Loucy (cell line): ENCODE measurements at regions not wholly inside any gene's neighbourhood (a gene's known extent, or its start where the extent isn't known, plus 50 kb on each side); places are given as distances from the start of the nearest gene placed in this dataset.
"Not testable (repeated sequence)": the region's sequence is repeated elsewhere in the genome, so short reads cannot be mapped to it uniquely, and the experiment has no call there.

ENCODE experiments used
- H2AFZ ChIP-seq: fragments of 200-600 bp; sonication (generic); 2 replicates; pipeline ENCODE4 v1.6.0; 2016; ENCODE audit warnings: antibody characterized with exemption, mild to moderate bottlenecking, low read length, moderate library complexity
- H3F3A ChIP-seq: fragments of 200-600 bp; 2 replicates; pipeline ENCODE4 v1.6.0; 2016; ENCODE audit warnings: antibody characterized with exemption, low read depth, mild to moderate bottlenecking
- H3K27me3 ChIP-seq: fragments of 200-600 bp; sonication (generic); 2 replicates; pipeline ENCODE4 v1.6.1; 2014; ENCODE audit warnings: low read length, mild to moderate bottlenecking; ENCODE audit not compliant: insufficient read depth, poor library complexity, severe bottlenecking
- H3K36me3 ChIP-seq: fragments of 200-600 bp; sonication (generic); 2 replicates; pipeline ENCODE4 v1.6.1; 2016; ENCODE audit warnings: low read length; ENCODE audit not compliant: insufficient read depth
- H3K4me1 ChIP-seq: fragments of 200-600 bp; sonication (generic); 2 replicates; pipeline ENCODE4 v1.5.1; 2014; ENCODE audit warnings: low read length, mild to moderate bottlenecking; ENCODE audit not compliant: insufficient read depth, poor library complexity, severe bottlenecking
- H3K4me2 ChIP-seq: fragments of 200-600 bp; sonication (generic); 2 replicates; pipeline ENCODE4 v1.6.0; 2014; ENCODE audit warnings: antibody characterized with exemption, low read length, low read depth, mild to moderate bottlenecking; ENCODE audit not compliant: poor library complexity, severe bottlenecking
- H3K4me3 ChIP-seq: fragments of 200-600 bp; sonication (generic); 2 replicates; pipeline ENCODE4 v1.5.1; 2014; ENCODE audit warnings: low read length, mild to moderate bottlenecking, mixed read lengths; ENCODE audit not compliant: poor library complexity, severe bottlenecking
- H3K79me2 ChIP-seq: fragments of 200-600 bp; sonication (generic); 2 replicates; pipeline ENCODE4 v1.6.1; 2014; ENCODE audit warnings: low read length; ENCODE audit not compliant: insufficient read depth
- H3K9ac ChIP-seq: fragments of 200-600 bp; sonication (generic); 2 replicates; pipeline ENCODE4 v1.6.0; 2014; ENCODE audit warnings: mild to moderate bottlenecking, low read depth, low read length, moderate library complexity; ENCODE audit not compliant: poor library complexity, severe bottlenecking
- H3K9me2 ChIP-seq: fragments of 200-600 bp; sonication (generic); replicated peaks from 2 replicates; pipeline ENCODE4 v1.6.1; 2016; ENCODE audit warnings: low read depth, low read length, mixed read lengths
- H3K9me3 ChIP-seq: fragments of 200-600 bp; sonication (generic); 2 replicates; pipeline ENCODE4 v1.6.1; 2014; ENCODE audit warnings: mild to moderate bottlenecking, antibody characterized with exemption, low read length, low read depth; ENCODE audit not compliant: insufficient read depth
- H4K20me1 ChIP-seq: fragments of 200-600 bp; sonication (generic); 2 replicates; pipeline ENCODE4 v1.6.0; 2014; ENCODE audit warnings: antibody characterized with exemption, low read length, mild to moderate bottlenecking; ENCODE audit not compliant: insufficient read depth, poor library complexity, severe bottlenecking
- CTCF ChIP-seq: fragments of 200-600 bp; sonication (generic); conservative IDR thresholded peaks from 2 replicates; pipeline ENCODE4 v1.5.1; 2014; ENCODE audit warnings: mild to moderate bottlenecking, antibody characterized with exemption, low read length
- EZH2phosphoT487 ChIP-seq: fragments of 200-600 bp; IDR thresholded peaks from 2 replicates; pipeline ENCODE4 v1.6.1; 2018; ENCODE audit warnings: antibody characterized with exemption, mild to moderate bottlenecking, moderate library complexity, borderline replicate concordance

- Histone ChIP-seq H3K27me3 (no peaks in the 10 kb centered on the region), H3K4me3 (no peak overlapping the region), H3K4me1 (no peaks in the 10 kb centered on the region), H3K4me2 (no peak overlapping the region), H3K36me3 (no peaks in the 10 kb centered on the region), H3K9me2 (no peaks in the 10 kb centered on the region), H3F3A (no peaks in the 10 kb centered on the region), H2AFZ (no peak overlapping the region), H4K20me1 (no peaks in the 10 kb centered on the region), H3K9ac (no peak overlapping the region), H3K9me3 (no peaks in the 10 kb centered on the region), H3K79me2 (no peaks in the 10 kb centered on the region)
- TF ChIP-seq CTCF: no peak
- no peak for TF ChIP-seq EZH2phosphoT487
These were observed 448.3 kb upstream of the PROX1 start for GRCh38 chr1:213539464-213539863.

GRCh38 chr1:213541641-213542040 lies 446.1 kb upstream of the PROX1 start:
- TF ChIP-seq EZH2phosphoT487 (no peak), CTCF (no peak)
- Histone ChIP-seq H3K9me3 (no peaks in the 10 kb centered on the region), H3K36me3 (no peaks in the 10 kb centered on the region), H3K4me3 (no peak overlapping the region), H3K27me3 (no peaks in the 10 kb centered on the region), H3K79me2 (no peaks in the 10 kb centered on the region), H3F3A (no peaks in the 10 kb centered on the region), H3K9me2 (no peaks in the 10 kb centered on the region), H4K20me1 (no peaks in the 10 kb centered on the region), H3K4me1 (no peaks in the 10 kb centered on the region), H3K4me2 (no peak overlapping the region), H3K9ac (no peak overlapping the region), H2AFZ (no peak overlapping the region)

GRCh38 chr1:213545181-213545580 lies 442.6 kb upstream of the PROX1 start:
- H3K4me2 ChIP-seq, H3K79me2 ChIP-seq, H3K9me3 ChIP-seq, H4K20me1 ChIP-seq, H3K4me3 ChIP-seq, H3K4me1 ChIP-seq, H3K27me3 ChIP-seq, H2AFZ ChIP-seq, H3F3A ChIP-seq, H3K36me3 ChIP-seq, H3K9ac ChIP-seq, H3K9me2 ChIP-seq: not testable (repeated sequence)

- H3K79me2 ChIP-seq: no peaks in the 10 kb centered on the region
- no peaks in the 10 kb centered on the region for H3K36me3 ChIP-seq
- H3F3A ChIP-seq: no peaks in the 10 kb centered on the region
- no peak overlapping the region for H2AFZ ChIP-seq
- no peaks in the 10 kb centered on the region for H3K4me1 ChIP-seq
- no peak overlapping the region for H3K4me2 ChIP-seq
- H3K4me3 ChIP-seq: no peak overlapping the region
- no peaks in the 10 kb centered on the region for H3K27me3 ChIP-seq
- TF ChIP-seq EZH2phosphoT487: no peak
- no peak for TF ChIP-seq CTCF
- no peaks in the 10 kb centered on the region for H3K9me3 ChIP-seq
- no peaks in the 10 kb centered on the region for H4K20me1 ChIP-seq
- H3K9me2 ChIP-seq: no peaks in the 10 kb centered on the region
- no peak overlapping the region for H3K9ac ChIP-seq
These were observed 437.8 kb upstream of the PROX1 start for GRCh38 chr1:213549982-213550381.
